Fibroblast of peridontal ligament (primary cell): ENCODE measurements at regions not wholly inside any gene's neighbourhood (a gene's known extent, or its start where the extent isn't known, plus 50 kb on each side); places are given as distances from the start of the nearest gene placed in this dataset.

Source experiments
- DNase-seq: peaks from one replicate; pipeline ENCODE4 v3.0.0-alpha.2; 2010; ENCODE audit errors: extremely low read depth

DNA sequence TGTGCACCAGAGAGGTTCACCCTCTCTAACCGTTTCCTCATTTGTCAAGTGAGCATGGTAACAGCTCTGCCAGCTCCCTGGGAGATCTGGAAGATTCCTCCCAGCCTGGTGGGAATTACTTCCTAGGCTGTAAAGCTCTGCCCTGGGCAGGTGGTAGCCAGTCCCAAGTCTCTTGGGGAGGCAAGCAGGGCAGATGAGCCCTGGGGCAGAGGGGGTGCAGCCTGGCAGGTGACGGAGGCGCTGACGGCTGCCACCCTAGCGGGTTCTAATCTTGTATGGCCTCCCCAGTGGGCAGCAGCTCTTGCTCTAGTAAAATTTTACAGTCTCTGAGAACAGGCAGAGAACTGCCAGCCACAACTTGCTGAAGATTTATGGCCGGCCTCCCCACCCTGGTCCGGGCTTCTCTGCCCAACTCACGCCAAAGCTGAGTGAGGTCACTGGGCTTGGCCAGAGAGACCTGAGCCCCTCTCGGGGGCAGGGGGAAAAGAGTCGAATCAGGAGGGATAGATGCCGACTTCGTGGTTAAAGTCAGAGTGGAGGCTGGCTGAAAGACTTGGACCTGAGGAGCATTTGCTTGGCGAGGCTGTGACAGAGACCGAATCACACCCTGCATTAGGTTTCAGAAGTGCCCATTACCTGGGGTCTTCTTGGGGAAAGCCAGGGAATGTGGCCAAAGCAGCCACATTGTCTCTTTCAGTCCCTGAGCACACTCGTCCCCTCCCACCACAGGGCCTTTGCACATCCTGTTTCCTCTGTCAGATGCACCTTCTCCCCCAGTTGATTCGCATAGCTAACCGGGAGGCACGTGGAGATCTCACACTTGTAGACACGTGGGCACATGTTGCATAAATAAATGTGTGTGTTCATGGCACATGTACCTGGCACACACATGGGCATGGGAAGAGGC, 188.2 kb downstream of the MN1 start:
- no peak for DNase-seq

DNA sequence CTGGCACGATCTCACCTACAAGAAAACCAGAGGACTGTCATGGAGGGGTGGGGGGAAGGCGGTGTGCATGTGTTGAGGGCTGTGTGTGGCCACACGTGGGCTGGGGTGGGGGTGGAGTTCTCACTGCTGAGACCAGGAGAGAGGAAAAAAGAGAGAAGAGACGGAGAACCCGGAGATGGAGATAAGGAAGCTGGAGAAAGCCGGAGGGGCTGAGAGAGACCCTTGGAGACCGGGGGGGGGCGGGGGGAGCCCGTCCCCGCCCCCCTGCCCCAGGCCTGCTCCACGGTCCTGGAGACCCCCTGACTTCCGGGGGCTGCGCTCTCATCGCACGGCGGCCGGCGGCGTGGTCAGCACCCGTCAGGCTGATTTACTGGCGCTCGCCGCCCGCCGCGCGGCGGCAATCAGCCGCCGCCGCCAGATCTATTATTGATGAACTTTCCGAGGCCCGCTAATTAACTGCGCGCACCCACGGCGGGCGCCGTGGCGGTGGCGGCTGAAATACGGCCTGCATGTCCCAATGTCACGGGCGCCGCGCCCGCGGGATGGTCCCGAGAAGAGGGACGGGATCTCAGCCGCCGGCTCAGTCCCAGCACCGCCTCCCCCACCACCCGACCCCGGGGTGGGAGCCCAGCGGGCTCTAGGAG, 187.4 kb downstream of the MN1 start:
- no peak for DNase-seq

DNA sequence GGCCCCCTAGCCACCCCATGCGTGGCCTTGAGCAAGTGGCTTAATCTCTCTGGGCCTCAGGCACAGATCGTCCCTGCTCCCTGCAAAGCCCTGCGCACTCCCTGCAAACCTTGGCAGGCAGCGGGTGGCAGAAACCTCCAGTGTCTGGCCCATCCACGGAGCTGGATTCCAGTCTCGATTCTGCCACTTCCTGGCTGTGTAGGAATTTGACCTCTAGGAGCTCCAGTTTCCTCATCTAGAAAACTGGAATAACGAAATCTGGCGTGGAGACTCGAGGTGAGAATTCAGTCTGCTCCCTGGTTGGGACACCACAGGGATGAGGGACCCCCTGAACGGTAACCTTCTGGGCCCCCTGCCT, 186.9 kb downstream of the MN1 start:
- DNase-seq: no peak

DNA sequence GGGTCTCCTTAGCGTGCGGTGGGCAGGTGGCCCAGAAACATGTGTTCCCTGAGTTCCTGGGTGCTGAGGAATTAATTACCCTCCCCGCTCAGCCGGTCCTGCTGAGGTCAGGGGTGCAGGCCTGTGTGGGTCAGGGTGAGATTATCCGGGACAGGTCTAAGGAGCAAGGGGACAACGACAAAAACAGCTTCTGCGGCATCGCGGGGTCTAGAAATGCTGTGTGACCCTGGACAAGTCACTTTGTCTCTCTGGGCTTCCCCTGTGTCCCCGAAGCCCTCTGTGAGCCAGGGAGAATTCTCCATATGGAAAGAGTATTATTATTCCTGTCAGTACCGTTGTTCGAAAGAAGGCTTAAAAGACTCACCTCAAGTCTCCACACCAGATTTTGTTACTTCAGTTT, 186.1 kb downstream of the MN1 start:
- no peak for DNase-seq

DNA sequence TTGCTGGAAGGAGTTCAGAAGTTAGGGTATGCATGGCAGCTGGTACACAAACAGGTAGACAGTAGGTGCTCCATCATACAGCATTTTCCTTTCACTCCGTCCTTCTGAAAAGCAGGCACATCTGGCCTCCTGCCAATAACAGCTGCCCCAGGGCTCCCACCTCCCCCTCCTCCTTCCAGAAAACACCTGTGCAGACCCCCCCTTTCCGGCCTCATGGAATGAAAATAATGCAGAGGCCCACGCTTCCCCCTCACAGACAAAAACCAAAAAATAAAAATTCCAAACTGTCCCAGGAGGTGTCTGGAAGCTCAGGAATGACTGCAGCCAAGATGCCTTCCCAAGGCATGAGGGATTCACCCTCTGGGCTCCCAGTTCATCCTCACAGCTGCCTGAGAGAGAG, 185.5 kb downstream of the MN1 start:
- DNase-seq: no peak

DNA sequence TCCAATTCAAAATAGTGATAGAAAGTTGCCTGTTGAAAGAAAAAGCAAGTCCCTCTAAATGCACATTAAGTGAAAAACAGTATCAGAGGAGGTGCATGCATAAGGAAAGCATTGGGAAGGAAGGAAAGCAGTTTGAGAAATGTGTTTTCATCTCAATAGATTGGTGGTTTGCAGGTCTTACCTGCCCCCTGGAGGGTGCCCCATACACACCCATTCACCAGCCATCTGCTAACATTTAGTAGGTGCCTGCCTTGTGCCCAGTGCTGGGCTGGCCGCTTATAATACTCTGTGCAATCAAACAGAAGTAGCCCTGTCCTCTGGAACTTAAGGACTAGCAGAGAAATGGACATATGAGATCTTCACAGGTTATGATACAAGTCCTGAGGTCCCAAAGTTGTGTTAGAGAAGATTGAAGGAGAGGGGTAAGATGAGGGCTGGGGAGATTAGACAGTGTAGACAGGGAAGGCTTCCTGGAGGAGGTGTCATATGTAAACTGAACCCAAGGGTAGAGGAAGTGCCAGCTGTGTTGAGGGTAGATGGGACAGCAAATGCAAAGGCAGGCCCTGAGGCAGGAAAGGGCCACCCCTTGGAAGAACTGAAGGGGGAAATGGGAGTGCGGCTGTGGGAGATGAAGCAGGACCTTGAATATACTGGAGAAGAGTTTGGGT, 184.2 kb downstream of the MN1 start:
- no peak for DNase-seq

DNA sequence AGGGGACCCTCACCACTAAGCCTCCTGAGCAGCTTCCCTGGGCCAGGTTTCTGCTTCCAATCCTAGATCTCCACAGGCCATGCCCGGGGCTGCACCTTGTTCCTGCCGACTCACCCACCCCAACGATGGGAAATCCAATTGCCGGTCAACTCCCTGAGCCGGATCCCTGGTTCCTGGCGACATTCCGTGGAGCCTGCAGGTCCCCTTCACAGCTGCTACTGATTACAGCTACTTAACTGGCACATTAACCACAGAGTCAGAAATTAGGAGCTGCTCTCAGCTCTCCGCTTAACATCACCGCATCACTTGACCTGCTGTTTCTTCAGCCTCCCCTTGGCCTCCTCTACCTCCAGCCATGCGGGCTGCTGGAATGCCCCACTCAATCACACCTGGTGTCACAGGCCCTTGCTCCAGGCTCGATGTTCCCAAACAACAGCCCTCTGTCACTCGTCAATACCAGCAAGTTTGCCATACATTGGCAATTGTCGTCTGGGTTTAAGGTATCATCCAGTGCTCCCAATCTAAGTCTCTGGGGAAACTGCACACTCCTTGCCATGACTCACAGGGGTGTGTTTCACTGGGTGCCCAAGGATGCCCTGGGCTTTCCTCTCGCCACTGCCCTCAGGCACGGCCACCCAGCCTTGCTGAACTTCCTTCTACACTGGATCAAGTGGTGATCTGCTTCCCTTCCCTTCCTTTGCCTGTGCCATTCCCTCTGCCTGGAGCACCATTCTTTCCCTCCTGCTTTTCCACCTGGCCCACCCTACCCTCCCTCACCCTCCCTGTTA, 181.0 kb downstream of the MN1 start:
- DNase-seq: no peak

DNA sequence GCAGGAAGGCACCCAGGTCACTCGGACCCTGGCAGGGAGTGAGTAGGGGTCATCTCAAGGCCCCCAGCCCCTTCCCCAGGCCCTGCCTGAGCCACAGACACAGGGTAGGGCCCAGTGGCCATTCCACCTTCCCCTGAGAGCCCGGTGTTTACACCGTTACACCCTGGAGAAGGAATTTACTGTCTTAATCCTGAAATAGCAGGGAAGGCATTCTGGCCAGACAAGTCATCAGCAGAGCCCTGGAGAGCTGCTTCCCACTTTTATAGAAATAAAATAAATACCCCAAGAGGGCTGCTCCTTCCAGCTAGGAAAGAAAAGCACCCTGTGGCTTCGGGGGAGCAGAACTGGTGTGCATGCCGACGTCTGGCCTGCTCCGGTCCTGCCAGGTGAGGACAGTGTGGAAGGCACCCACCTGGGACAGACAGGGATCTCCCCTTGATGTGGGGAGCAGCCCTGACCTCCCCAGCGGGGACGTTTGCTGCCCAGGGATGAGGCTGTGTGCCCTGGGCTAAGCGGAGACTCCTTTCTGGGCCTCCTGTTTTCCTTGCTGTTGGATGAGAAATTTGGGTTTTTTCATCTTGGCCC, 180.0 kb downstream of the MN1 start:
- DNase-seq: no peak

DNA sequence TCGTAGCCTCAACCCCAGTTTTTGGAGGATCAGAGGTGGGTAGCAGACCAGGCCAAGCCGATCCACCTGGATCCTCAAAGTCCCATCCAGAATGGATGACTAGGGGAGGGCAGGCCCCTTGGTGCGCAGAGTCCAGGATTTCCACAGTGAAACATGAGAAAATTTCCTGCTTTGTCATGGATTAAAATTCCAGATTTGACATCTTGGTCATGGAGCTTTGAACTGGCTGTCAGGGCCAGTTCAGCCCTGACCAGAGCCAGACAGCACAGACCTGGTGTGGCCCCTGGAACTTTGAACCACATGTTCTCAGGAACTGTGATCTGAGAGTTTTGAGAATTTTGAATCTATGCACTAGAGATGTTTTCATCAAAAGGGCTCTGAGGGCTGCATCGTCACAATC, 177.5 kb downstream of the MN1 start:
- DNase-seq: no peak

DNA sequence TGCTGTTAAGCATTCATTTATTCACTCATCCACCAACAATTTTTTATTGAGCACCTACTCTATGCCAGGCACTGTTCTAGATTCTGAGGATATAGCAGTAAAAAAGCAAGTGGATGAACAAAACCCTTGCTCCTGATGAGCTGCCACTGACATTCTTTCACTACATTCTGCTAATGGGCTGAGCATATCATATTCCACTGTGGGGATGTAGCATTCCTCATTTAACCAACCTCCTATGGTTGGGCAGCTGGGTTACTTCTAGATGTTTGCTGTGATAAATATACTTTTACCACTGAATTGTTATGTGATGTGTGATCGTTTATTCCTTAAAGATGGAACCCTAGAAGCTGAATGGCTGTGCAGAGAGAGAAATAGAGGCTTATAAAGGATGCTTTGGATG, 176.9 kb downstream of the MN1 start:
- peak; percentile 45 for DNase-seq

DNA sequence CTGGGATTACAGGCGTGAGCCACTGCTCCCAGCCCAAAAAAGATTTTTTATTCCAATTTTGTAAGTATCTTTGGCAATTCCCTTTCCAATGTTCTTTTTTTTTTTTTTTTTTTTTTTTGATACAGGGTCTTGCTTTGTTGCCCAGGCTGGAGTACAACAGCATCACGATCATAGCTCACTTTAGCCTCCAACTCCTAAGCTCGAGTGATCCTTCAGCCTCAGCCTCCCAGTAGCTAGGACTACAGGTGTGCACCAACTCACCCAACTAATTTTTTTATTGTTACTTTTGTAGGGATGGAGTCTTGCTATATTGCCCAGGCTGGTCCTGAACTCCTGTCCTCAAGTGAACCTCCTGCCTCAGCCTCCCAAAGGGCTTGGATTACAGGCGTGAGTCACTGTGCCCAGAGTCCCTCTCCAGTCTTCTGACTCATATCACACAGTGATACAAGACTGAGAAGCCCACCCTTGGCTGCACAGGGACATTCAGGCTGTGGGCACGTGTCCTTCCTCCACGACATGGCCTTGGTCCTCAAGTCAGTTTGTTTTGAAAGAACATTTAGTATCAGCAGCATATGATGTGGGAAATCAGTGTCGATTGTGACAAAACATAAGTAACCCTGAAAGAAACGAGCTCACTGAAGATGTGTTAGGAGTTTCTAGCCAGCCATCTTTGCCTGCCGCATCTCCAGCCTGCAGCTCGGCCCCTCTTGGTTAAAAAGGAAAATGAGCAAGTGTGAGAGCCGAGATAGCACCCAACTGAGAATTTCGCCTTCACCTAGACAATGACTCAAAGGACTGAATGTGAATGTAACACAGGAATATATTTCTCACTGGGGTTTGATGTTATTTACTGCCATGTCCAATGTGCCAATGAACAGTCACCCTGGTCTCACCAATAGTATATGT, 175.5 kb downstream of the MN1 start:
- DNase-seq: no peak

DNA sequence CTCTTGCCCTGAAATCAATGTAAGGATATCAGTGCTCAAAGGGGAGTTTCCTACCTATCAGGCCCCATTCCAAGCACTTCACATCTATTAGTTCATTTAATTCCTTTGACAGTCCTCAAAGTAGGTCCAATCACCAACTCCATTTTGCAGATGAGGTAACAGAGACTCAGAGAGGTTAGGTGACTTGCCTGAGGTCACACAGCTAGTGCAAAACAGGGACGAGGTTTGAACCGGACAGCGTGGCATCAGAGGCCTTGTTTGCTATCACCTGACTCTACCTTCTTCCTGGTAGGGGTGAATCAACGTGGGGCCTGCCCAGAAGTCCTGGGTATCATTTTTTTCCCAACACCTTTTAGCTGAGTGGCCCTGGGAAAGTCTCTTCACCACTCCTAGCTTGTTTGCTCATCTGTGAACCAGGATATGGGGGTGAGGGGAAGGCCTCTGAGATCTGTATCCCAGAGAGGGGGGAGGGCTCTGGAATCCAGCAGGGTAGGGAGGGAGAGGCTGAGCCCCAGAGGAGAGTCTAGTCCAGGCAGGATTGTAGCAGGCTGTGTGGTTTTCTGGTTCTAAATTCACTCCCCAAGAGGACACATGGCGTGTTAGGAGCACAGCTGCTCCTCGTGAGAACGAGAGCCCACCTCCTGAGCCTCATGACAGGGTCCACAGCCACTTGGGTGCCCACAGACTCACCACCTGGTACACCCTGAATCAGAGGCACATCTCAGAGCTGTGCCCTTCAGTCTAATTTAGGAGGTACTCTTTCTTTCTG, 174.7 kb downstream of the MN1 start:
- no peak for DNase-seq

DNA sequence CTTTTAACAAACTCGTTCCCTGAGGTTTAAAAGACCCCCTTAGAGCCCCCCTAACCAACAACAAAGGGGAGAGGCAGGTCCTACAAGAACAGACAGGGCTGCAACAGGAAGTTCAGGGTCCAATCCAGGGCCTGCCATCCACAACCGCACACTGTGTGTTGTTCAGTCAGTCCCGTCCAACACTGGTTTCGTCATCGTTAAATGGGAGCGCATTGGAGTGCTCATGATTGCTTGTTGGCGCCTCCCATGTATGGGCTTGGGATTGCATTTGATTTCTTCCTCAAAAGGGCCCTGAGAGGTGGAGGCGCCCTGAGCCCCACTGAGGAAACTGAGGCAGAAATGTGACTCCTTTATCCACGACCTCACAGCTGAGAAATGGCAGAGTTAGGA, 174.1 kb downstream of the MN1 start:
- DNase-seq: no peak

DNA sequence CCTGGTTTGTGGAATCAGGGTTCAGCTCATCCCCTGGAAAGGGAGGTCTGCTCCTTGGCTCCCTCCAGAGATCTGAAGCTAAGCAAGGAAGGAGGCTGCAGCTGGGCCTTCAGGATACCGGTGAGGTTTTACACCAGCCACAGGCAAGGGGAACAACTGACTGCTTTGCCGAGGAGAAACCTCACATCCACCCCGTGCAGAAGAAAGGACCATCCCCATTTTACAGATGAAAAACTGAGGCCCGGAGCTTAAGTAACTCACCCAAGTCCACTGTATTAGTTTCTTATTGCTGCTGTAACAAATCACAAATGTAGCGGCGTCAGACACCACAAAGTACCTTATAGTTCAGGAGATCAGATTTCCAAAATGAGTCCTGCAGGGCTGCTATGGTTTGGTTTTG, 173.7 kb downstream of the MN1 start:
- DNase-seq: no peak

DNA sequence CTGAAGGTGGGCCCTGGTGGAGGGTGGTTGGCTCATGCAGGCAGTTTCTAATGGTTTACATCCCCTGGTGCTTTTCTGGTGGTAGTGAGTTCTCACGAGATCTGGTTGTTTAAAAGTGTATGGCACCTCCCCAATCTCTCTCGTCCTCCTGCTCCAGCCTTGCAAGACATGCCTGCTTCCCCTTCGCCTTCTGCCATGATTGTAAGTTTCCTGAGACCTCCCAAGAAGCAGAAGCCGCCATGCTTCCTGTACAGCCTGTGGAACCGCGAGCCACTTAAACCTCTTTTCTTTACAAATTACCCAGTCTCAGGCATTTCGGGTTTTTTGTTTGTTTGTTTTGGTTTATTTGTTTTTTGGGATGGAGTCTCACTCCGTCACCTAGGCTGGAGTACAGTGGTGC, 173.2 kb downstream of the MN1 start:
- DNase-seq: no peak

DNA sequence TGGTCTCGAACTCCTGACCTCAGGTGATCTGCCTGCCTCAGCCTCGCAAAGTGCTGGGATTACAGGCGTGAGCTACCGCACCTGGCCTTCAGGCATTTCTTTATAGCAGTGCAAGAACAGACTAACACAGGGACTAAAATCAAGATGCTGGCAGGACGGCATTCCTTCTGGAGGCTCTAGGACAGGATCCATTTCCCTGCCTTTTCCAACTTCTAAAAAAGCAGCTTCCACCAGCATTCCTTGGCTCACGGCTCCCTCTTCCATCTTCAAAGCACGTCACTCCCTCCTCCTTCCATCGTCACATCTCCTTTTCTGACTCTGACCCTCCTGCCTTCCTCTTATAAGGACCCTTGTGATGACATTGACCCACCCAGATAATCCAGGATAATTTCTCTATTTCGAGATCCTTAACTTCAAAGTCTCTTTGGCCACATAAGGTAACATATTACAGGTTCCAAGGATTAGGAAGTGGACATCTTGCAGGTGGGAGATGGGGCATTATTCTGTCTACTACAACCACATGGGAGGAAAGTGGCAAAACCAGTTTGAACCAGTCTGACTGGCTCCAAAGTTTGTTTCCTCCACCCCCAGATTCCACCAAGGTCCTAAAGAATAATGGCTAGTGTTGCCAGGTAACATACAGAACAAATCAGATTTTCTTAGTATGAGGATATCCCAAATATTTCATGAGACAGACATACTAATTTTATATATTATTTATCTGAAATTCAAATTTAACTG, 172.5 kb downstream of the MN1 start:
- no peak for DNase-seq

DNA sequence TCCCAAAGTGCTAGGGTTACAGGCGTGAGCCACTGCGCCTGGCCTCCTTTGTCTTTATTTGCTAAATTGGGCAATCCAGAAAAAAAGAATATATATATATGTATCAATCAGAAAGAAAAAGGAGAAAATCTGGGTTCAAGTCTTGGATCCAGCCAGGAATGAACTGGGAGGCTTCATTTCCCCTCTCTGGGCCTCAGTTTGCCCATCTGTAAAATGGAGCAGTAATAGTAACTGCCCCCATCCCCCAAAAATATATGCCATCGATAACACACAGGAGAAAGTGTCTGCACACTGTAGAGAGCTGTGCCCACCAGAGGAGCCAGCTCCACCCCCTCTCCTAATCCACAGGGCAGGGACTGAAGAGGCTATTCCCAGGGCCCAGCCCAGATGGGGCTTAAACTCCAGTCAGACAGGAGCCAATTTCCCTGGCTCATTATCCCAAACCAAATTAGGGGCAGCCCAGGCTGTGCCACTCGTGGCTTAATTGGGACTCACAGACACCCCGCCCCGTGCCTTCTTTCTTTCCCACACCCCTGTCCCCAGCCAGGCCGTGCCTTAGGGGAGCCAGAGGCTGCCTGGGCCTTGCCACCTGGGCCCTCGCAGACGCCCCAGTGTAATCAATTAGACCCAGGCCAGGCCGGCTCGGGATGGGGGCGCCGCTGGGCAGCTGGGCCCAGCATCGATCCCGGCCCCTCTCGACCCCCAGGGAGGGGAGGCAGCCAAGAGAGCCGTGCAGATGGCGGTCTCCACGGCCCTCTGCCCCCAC, 171.5 kb downstream of the MN1 start:
- no peak for DNase-seq

DNA sequence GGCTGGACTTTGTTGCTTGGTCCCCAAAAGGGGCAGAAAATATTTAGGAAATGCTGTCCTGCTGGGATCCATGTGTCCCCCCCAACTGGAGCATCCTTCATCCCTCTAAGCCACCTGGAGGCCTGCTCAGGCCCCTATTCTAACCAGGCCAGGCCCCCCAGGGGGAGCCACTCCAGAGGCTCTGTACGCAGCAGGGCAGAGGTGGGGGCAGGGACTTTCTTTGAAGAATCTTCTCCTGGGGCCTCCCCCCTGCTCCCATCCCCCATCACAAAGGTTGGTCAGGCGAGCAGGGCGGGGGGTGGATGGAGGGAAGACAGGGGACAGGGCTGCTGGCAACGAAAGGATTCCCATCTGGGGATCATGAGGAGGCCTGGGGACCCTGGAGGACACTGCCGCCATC, 170.8 kb downstream of the MN1 start:
- DNase-seq: no peak

DNA sequence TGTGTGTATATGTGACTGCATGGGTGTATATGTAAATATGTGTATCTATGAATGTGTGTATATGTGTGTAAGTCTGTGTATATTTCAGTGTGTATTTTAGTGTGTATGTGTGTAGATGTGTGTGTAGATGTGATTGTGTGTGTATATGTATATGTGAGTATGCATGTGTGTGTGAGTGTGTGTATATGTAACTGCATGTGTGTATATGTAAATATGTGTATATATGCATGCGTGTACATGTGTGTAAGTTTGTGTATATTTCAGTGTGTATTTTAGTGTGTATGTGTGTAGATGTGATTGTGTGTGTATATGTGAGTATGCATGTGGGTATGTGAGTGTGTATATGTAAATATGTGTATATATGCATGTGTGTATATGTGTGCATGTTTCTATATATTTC, 169.9 kb downstream of the MN1 start:
- DNase-seq: no peak
